Cardiac fibroblast (primary cell): ENCODE measurements at regions not wholly inside any gene's neighbourhood (a gene's known extent, or its start where the extent isn't known, plus 50 kb on each side); places are given as distances from the start of the nearest gene placed in this dataset.

Source experiments
- DNase-seq, 2 donors: peaks; one replicate each; pipeline versions ENCODE4 v3.0.0 to v3.0.0-alpha.2; 2010; ENCODE audit warnings: low read depth in 2 of 2
- H3K4me3 ChIP-seq, 2 donors: replicated peaks in 1 of 2; 1 replicate in 1 of 2; 2 replicates in 1 of 2; pipeline ENCODE4 v1.5.1; 2011; ENCODE audit warnings: low read depth in 2 of 2, low read length in 2 of 2, mild to moderate bottlenecking in 2 of 2, moderate library complexity in 1 of 2
- TF ChIP-seq, protein P1 (sequence below): IDR thresholded peaks from one replicate; pipeline ENCODE4 v1.5.1; 2011; ENCODE audit warnings: low read depth, mild to moderate bottlenecking, low read length, inconsistent platforms

DNA sequence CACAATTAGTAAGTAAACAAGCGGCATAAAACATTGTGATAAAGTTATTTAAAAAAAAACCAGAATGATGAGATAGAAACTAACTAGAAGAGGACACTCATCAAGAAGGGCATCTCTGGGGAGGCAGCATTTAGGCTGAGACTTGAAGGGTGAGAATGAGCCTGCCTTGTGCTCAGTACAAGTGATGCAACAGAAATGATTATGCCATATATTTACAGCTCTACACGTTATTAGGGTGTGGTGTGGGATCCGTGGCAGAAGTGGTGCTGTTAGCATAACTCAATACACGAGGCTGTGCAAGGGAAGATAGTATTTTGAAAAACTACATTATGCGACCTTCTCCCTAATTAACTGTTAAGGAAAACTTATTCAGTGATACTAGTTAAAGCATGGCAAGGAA, 178.5 kb upstream of the ATF7IP start:
- H3K4me3 ChIP-seq = no peak overlapping the region
- TF ChIP-seq, protein P1, sequence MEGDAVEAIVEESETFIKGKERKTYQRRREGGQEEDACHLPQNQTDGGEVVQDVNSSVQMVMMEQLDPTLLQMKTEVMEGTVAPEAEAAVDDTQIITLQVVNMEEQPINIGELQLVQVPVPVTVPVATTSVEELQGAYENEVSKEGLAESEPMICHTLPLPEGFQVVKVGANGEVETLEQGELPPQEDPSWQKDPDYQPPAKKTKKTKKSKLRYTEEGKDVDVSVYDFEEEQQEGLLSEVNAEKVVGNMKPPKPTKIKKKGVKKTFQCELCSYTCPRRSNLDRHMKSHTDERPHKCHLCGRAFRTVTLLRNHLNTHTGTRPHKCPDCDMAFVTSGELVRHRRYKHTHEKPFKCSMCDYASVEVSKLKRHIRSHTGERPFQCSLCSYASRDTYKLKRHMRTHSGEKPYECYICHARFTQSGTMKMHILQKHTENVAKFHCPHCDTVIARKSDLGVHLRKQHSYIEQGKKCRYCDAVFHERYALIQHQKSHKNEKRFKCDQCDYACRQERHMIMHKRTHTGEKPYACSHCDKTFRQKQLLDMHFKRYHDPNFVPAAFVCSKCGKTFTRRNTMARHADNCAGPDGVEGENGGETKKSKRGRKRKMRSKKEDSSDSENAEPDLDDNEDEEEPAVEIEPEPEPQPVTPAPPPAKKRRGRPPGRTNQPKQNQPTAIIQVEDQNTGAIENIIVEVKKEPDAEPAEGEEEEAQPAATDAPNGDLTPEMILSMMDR = no peak
- DNase-seq = no peak

DNA sequence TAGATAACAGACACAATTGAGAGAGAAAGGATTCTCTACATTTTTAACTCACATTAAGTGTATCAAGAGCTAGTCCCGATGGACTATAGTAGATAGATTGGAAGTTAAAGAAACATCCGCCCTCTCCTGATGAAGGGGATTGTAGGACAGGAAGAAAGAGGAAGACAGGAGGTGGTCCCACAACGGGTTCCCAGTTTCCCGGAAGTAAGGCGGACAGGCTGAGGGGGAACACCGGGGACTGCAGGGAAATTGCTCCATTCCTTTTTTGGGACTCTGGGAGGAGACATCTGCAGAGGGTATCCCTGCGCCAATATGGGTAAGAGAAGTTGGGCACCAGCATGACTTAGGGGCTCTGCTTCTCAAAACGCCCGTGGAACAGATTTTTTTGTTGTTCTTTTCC, 177.5 kb upstream of the ATF7IP start:
- no peak overlapping the region for H3K4me3 ChIP-seq
- DNase-seq = no peak
- TF ChIP-seq, protein P1 = no peak

DNA sequence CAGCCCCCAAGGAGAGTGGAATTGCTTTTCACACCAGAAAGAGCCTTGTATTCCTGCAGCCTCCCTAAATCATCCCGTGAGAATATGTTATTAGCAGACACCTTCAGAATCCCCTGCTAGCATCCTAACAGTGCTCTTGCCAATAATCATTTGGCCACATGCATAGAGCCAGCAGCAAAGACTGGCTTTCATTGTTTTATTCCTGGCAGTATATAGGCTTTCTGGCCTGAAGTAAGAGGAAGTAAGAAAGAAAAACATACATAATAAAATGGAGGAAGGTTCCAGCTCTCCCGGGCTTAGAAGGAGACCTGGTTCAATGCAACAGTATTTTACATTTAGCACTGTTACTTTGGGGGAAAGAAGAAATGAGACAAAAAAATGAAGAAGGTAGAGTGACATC, 176.7 kb upstream of the ATF7IP start:
- no peak overlapping the region for H3K4me3 ChIP-seq
- TF ChIP-seq, protein P1 = no peak
- no peak for DNase-seq

DNA sequence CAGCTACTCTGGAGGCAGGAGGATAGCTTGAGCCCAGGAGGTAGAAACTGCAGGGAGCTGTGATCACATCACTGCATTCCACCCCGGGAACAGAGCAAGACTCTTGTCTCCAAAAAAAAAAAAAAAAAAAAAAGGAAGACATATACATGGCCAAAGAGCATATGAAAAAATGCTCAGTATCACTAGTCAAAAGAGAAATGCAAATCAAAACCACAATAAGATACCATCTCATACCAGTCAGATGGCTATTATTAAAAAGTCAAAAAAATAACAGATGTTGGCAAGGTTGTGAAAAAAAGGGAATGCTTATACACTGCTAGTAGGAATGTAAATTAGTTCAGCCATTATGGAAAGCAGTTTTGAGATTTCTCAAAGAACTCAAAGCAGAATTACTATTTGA, 174.8 kb upstream of the ATF7IP start:
- TF ChIP-seq, protein P1 = no peak
- no peak for DNase-seq
- no peak overlapping the region for H3K4me3 ChIP-seq

DNA sequence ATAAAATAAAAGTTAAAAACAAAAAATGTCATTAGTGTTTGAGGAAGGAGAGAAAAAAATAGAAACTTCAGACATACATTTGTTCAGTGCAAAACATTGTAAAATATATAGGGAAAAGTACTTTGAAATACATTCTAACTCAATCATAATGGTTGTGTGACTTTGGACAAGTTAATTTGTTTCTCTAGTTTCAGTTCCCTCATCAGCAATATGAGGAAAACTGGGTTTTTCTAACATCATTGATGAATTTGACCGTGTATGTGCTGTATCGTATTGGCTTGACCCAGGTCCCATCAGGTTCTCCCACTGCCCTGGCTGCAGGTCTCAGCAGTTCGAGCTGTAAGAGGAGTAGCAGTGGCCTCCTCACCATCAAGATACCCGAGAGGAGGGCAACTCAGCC, 173.9 kb upstream of the ATF7IP start:
- TF ChIP-seq, protein P1 = no peak
- DNase-seq = no peak

DNA sequence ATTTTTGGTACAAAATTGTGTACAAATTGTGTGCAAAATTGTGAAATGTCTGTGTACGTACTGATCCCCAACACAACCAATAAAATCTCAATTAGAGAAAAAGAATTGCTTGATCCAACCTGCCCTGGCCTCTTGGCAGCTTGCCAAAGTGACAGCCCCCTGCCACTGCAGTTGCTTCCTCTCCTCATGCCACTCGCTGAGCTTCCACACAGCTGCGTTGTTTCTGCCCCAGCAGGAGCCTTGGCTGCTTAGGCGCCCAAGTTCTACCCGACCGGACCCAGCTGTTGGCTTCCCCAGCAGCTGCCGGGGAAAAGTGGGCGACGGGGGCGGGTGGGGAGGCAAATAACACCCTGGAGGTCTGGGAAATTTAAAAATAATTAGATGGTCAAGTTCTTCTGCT, 171.8 kb upstream of the ATF7IP start:
- TF ChIP-seq, protein P1 = no peak
- H3K4me3 ChIP-seq = no peak overlapping the region
- no peak for DNase-seq

More for the DNA sequence above, 173.9 kb upstream of the ATF7IP start:
- H3K4me3 ChIP-seq = no peak overlapping the region

DNA sequence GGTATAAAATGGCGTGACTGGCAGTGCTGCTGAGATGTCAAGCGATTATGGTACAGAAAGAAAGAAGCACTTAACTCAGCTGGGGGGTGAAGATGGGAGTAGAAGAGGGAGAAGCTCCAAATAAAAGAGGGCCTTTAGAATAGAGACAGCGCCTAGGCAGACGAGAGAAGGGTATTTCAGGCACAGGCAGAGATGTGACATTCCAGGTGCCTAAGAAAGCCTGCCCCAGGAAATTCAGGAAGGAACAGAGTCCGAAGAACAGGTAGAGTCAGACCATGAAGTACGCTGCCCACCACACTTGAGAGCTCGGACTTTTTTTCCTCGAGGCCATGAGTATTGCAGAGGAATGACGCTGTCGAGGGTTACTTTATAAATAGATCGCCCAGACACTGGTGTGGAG, 170.9 kb upstream of the ATF7IP start:
- TF ChIP-seq, protein P1 = no peak
- DNase-seq = no peak
- H3K4me3 ChIP-seq = no peak overlapping the region
